ENCODE measurements at regions not wholly inside any gene's neighbourhood (a gene's known extent, or its start where the extent isn't known, plus 50 kb on each side); places are given as distances from the start of the nearest gene placed in this dataset.

DNA sequence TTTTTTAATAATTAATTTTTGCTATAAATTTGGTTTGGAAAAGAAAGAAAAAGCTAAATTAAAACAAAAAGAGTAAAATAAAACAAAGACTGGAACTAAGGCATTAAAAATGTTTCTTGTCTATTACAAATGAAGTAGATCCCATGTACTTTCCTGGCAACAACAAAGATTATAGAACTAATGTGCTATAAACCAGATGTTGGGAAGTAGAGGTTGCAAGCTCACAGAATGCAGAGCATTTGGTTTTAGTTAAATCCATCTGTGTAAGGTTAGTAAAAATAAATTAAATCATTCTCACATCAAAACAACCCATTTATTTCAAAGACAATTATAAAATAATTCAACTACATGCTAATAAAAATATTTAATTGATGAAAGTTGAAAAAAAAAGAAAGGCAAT lies 157.2 kb upstream of the ZC3H15 start:
- TF ChIP-seq POLR2AphosphoS5 (IDR thresholded peaks at IDR 0.05) (no peak), POLR2A (IDR thresholded peaks at IDR 0.05) (no peak)
- TF ChIP-seq, protein P1, sequence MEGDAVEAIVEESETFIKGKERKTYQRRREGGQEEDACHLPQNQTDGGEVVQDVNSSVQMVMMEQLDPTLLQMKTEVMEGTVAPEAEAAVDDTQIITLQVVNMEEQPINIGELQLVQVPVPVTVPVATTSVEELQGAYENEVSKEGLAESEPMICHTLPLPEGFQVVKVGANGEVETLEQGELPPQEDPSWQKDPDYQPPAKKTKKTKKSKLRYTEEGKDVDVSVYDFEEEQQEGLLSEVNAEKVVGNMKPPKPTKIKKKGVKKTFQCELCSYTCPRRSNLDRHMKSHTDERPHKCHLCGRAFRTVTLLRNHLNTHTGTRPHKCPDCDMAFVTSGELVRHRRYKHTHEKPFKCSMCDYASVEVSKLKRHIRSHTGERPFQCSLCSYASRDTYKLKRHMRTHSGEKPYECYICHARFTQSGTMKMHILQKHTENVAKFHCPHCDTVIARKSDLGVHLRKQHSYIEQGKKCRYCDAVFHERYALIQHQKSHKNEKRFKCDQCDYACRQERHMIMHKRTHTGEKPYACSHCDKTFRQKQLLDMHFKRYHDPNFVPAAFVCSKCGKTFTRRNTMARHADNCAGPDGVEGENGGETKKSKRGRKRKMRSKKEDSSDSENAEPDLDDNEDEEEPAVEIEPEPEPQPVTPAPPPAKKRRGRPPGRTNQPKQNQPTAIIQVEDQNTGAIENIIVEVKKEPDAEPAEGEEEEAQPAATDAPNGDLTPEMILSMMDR (IDR thresholded peaks at IDR 0.05 in 8 of 11, conservative IDR thresholded peaks at IDR 0.05 in 3 of 11), result no peak
- no peak overlapping the region for H3K27ac ChIP-seq
- intact Hi-C loops (cut with DNase I; ENCODE audit: low total_unique reads), result no loop called here
- H3K27me3 ChIP-seq (replicated peaks in 1 of 7), result no peaks in the 10 kb centered on the region
- H3K36me3 ChIP-seq, result no peaks in the 10 kb centered on the region
- H3K4me3 ChIP-seq, result no peak overlapping the region
- H3K4me1 ChIP-seq, result no peaks in the 10 kb centered on the region
- H3K9me3 ChIP-seq, result peaks cover 0 to 31% (median 15%) of the 10 kb centered on the region in 8 donors
- no peak for DNase-seq

- Histone ChIP-seq H3K4me3 (no peak overlapping the region), H3K4me1 (no peaks in the 10 kb centered on the region), H3K27me3 (replicated peaks in 1 of 7) (no peaks in the 10 kb centered on the region), H3K36me3 (no peaks in the 10 kb centered on the region), H3K27ac (no peak overlapping the region), H3K9me3 (peaks cover 0 to 38% (median 18%) of the 10 kb centered on the region in 8 donors)
- TF ChIP-seq POLR2AphosphoS5 (IDR thresholded peaks at IDR 0.05) (no peak), POLR2A (IDR thresholded peaks at IDR 0.05) (no peak)
- TF ChIP-seq, protein P1 (IDR thresholded peaks at IDR 0.05 in 8 of 11, conservative IDR thresholded peaks at IDR 0.05 in 3 of 11), result no peak
- DNase-seq, result no peak
- intact Hi-C loops (cut with DNase I; ENCODE audit: low total_unique reads), result no loop called here
- WGBS, 5 donors, result 92 to 100% (median 94%) methylated on average over 1 of the region's 1 CpG
Observed at GRCh38 chr2:186330050-186330449, 156.0 kb upstream of the ZC3H15 start.

- peaks cover 0 to 36% (median 19%) of the 10 kb centered on the region in 8 donors for H3K9me3 ChIP-seq
- 85 to 100% (median 94%) methylated on average over 1 of the region's 1 CpG for WGBS, 5 donors
- no peak overlapping the region for H3K27ac ChIP-seq
- TF ChIP-seq POLR2A (IDR thresholded peaks at IDR 0.05) (no peak), POLR2AphosphoS5 (IDR thresholded peaks at IDR 0.05) (no peak)
- TF ChIP-seq, protein P1 (IDR thresholded peaks at IDR 0.05 in 8 of 11, conservative IDR thresholded peaks at IDR 0.05 in 3 of 11), result no peak
- H3K27me3 ChIP-seq (replicated peaks in 1 of 7), result no peaks in the 10 kb centered on the region
- no peak for DNase-seq
- H3K4me3 ChIP-seq, result no peak overlapping the region
- no peaks in the 10 kb centered on the region for H3K4me1 ChIP-seq
- peaks cover 0 to 4% (median 0%) of the 10 kb centered on the region in 6 donors for H3K36me3 ChIP-seq
- intact Hi-C loops (cut with DNase I; ENCODE audit: low total_unique reads), result no loop called here
Observed at GRCh38 chr2:186339716-186340115, 146.3 kb upstream of the ZC3H15 start.

DNA sequence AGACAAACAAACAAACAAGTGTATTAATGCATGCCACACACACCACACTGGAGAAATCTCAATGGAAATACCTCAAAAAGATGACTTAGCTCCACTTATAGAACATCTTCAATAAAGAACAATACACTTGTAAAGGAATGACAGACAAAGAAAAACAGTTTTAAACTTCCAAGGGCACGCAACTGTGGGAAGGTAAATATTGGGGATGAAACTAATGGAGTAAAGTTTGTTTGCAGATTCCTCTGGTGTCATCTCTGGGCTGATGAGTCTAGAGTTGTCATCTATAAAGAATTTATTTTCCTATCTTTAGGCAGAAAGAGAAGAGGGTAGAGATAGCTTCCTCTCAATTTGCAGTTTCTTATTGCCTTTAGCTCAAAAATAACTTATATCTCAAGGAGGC lies 144.0 kb upstream of the ZC3H15 start:
- peaks cover 0 to 31% (median 16%) of the 10 kb centered on the region in 8 donors for H3K9me3 ChIP-seq
- no peak overlapping the region for H3K27ac ChIP-seq
- H3K27me3 ChIP-seq (replicated peaks in 1 of 7), result no peaks in the 10 kb centered on the region
- WGBS, 5 donors, result 88 to 98% (median 95%) methylated on average over 1 of the region's 1 CpG
- no peaks in the 10 kb centered on the region for H3K4me1 ChIP-seq
- no peak for DNase-seq
- no peak overlapping the region for H3K4me3 ChIP-seq
- no peak for TF ChIP-seq POLR2AphosphoS5 (IDR thresholded peaks at IDR 0.05)
- TF ChIP-seq, protein P1 (IDR thresholded peaks at IDR 0.05 in 8 of 11, conservative IDR thresholded peaks at IDR 0.05 in 3 of 11), result no peak
- TF ChIP-seq POLR2A (IDR thresholded peaks at IDR 0.05), result no peak
- peaks cover 0 to 4% (median 0%) of the 10 kb centered on the region in 6 donors for H3K36me3 ChIP-seq
- intact Hi-C loops (cut with DNase I; ENCODE audit: low total_unique reads), result no loop called here

Measured in spleen (tissue), 11 donors.